HEK293 (cell line): ENCODE measurements at regions not wholly inside any gene's neighbourhood (a gene's known extent, or its start where the extent isn't known, plus 50 kb on each side); places are given as distances from the start of the nearest gene placed in this dataset.

ENCODE experiments used
- CTCF ChIA-PET: fragments of 350-600 bp; formaldehyde crosslinking; extraction: SDS; loops from one replicate; lab custom pipeline; 2021; ENCODE audit warnings: antibody characterized with exemption; lab: Yijun Ruan, JAX
- POLR2A ChIA-PET: fragments of 300-600 bp; formaldehyde crosslinking; extraction: SDS; loops from one replicate; lab custom pipeline; 2020; ENCODE audit warnings: antibody characterized with exemption, inconsistent platforms; lab: Yijun Ruan, JAX
- H3K27ac ChIP-seq: fragments of 200-500 bp; sonication (Bioruptor generic); 2 replicates; pipeline ENCODE4 v1.5.1; 2014; ENCODE audit warnings: low read depth, low read length, control low read depth, inconsistent platforms; ENCODE audit errors: extremely low read depth
- H3K36me3 ChIP-seq, 2 experiments: fragments of 200-500 bp in 1 of 2; sonication (Bioruptor generic) in 1 of 2; 1 replicate in 1 of 2; 2 replicates in 1 of 2; pipeline ENCODE4 v1.5.1; 2014 to 2017; ENCODE audit warnings: inconsistent platforms in 2 of 2, low read length in 2 of 2; ENCODE audit not compliant: control insufficient read depth in 2 of 2, insufficient read depth in 1 of 2
- H3K4me1 ChIP-seq: fragments of 200-500 bp; sonication (Bioruptor generic); 2 replicates; pipeline ENCODE4 v1.5.1; 2014; ENCODE audit warnings: mild to moderate bottlenecking, low read length, inconsistent platforms; ENCODE audit not compliant: control insufficient read depth, insufficient read depth
- H3K4me3 ChIP-seq: 2 replicates; pipeline ENCODE4 v1.5.1; 2011; ENCODE audit warnings: low read depth, mild to moderate bottlenecking, control low read depth, low read length, moderate library complexity
- H3K9me3 ChIP-seq: fragments of 200-500 bp; sonication (Bioruptor generic); 2 replicates; pipeline ENCODE4 v1.5.1; 2014; ENCODE audit warnings: low read depth, low read length, inconsistent platforms; ENCODE audit not compliant: control insufficient read depth, insufficient read depth
- BCL6B ChIP-seq: fragments of 450-650 bp; formaldehyde crosslinking; IDR thresholded peaks from 2 replicates; pipeline ENCODE4 v1.5.1; 2017; ENCODE audit warnings: missing biosample characterization, missing genetic modification characterization
- KLF10 ChIP-seq: fragments of 450-650 bp; IDR thresholded peaks from 2 replicates; pipeline ENCODE4 v1.5.1; 2018; ENCODE audit warnings: missing biosample characterization, mild to moderate bottlenecking, missing genetic modification characterization
- PRDM6 ChIP-seq: fragments of 450-650 bp; formaldehyde crosslinking; IDR thresholded peaks from 2 replicates; pipeline ENCODE4 v1.5.1; 2017; ENCODE audit warnings: missing biosample characterization, missing genetic modification characterization
- SCRT2 ChIP-seq: fragments of 450-650 bp; formaldehyde crosslinking; IDR thresholded peaks from 2 replicates; pipeline ENCODE4 v1.5.1; 2016; ENCODE audit warnings: missing biosample characterization, missing genetic modification characterization
- TSHZ1 ChIP-seq: fragments of 450-650 bp; formaldehyde crosslinking; IDR thresholded peaks from 2 replicates; pipeline ENCODE4 v1.5.1; 2016; ENCODE audit warnings: missing biosample characterization, missing genetic modification characterization, borderline replicate concordance
- ZBTB11 ChIP-seq: fragments of 450-650 bp; formaldehyde crosslinking; conservative IDR thresholded peaks from 2 replicates; pipeline ENCODE4 v1.5.1; 2016; ENCODE audit warnings: low read depth, missing biosample characterization, missing genetic modification characterization
- ZFHX2 ChIP-seq: fragments of 450-650 bp; formaldehyde crosslinking; conservative IDR thresholded peaks from 2 replicates; pipeline ENCODE4 v1.5.1; 2016; ENCODE audit warnings: missing biosample characterization, missing genetic modification characterization
- ZFP3 ChIP-seq: fragments of 450-650 bp; formaldehyde crosslinking; IDR thresholded peaks from 2 replicates; pipeline ENCODE4 v1.5.1; 2016; ENCODE audit warnings: low read depth, missing biosample characterization, missing genetic modification characterization
- ZNF148 ChIP-seq: fragments of 450-650 bp; formaldehyde crosslinking; IDR thresholded peaks from 2 replicates; pipeline ENCODE4 v1.5.0; 2017; ENCODE audit warnings: missing biosample characterization, missing genetic modification characterization, borderline replicate concordance
- ZNF266 ChIP-seq: fragments of 450-650 bp; formaldehyde crosslinking; IDR thresholded peaks from 2 replicates; pipeline ENCODE4 v1.5.1; 2016; ENCODE audit warnings: missing biosample characterization, missing genetic modification characterization, low read depth
- ZNF398 ChIP-seq: fragments of 450-650 bp; formaldehyde crosslinking; IDR thresholded peaks from 2 replicates; pipeline ENCODE4 v1.5.1; 2017; ENCODE audit warnings: missing biosample characterization, missing genetic modification characterization
- ZNF404 ChIP-seq: fragments of 450-650 bp; formaldehyde crosslinking; IDR thresholded peaks from 2 replicates; pipeline ENCODE4 v1.5.1; 2017; ENCODE audit warnings: missing biosample characterization, missing genetic modification characterization
- ZNF433 ChIP-seq: fragments of 450-650 bp; formaldehyde crosslinking; IDR thresholded peaks from 2 replicates; pipeline ENCODE4 v1.5.1; 2016; ENCODE audit warnings: missing biosample characterization, missing genetic modification characterization, low read depth
- ZNF473 ChIP-seq: fragments of 450-650 bp; formaldehyde crosslinking; IDR thresholded peaks from 2 replicates; pipeline ENCODE4 v1.5.1; 2017; ENCODE audit warnings: missing biosample characterization, missing genetic modification characterization
- ZNF521 ChIP-seq: fragments of 450-650 bp; formaldehyde crosslinking; IDR thresholded peaks from 2 replicates; pipeline ENCODE4 v1.5.1; 2017; ENCODE audit warnings: missing biosample characterization, mild to moderate bottlenecking, missing genetic modification characterization
- ZNF585B ChIP-seq: fragments of 450-650 bp; formaldehyde crosslinking; IDR thresholded peaks from 2 replicates; pipeline ENCODE4 v1.5.1; 2016; ENCODE audit warnings: missing biosample characterization, missing genetic modification characterization
- ZNF621 ChIP-seq: fragments of 450-650 bp; formaldehyde crosslinking; IDR thresholded peaks from 2 replicates; pipeline ENCODE4 v1.5.1; 2017; ENCODE audit warnings: missing biosample characterization, missing genetic modification characterization
- ZNF830 ChIP-seq: fragments of 450-650 bp; IDR thresholded peaks from 2 replicates; pipeline ENCODE4 v1.5.0; 2018; ENCODE audit warnings: missing biosample characterization, missing genetic modification characterization, low read depth, mild to moderate bottlenecking, moderate library complexity

- Histone ChIP-seq H3K4me3 (no peak overlapping the region), H3K27ac (no peak overlapping the region), H3K4me1 (peaks cover 5% of the 10 kb centered on the region), H3K9me3 (no peaks in the 10 kb centered on the region), H3K36me3 (no peaks in the 10 kb centered on the region)
- no peak for TF ChIP-seq ZNF830
- CTCF ChIA-PET = interaction anchor here (0.7 kb wide), 1 partner anchor 134 kb away, joined by 3 read pairs; no protein-coding TSS in a partner anchor
- POLR2A ChIA-PET = no interaction called here
Observed at GRCh38 chr14:34232790-34233189, 229.2 kb downstream of the SPTSSA start.

- no peak overlapping the region for H3K27ac ChIP-seq
- no peaks in the 10 kb centered on the region for H3K36me3 ChIP-seq
- TF ChIP-seq ZNF398 (no peak), ZFHX2 (tag by site-specific recombination) (no peak), ZNF404 (no peak), ZNF521 (tag by site-specific recombination) (no peak), BCL6B (tag by site-specific recombination) (no peak), KLF10 (tag by site-specific recombination) (no peak), SCRT2 (tag by site-specific recombination) (no peak), ZNF621 (no peak), ZNF433 (no peak), ZFP3 (no peak), ZNF266 (no peak), ZBTB11 (no peak), ZNF585B (tag by site-specific recombination) (no peak), PRDM6 (no peak), TSHZ1 (tag by site-specific recombination) (no peak), ZNF473 (tag by site-specific recombination) (no peak), ZNF148 (no peak)
- TF ChIP-seq, all 188 proteins: peak for 0
- Histone ChIP-seq H3K4me3 (no peak overlapping the region), H3K9me3 (no peaks in the 10 kb centered on the region), H3K4me1 (no peaks in the 10 kb centered on the region; the same call in 1 of the 2 replicates)
- ChIA-PET CTCF (interaction anchor here (0.5 kb wide), 1 partner anchor 176 kb away, joined by 3 read pairs; no protein-coding TSS in a partner anchor), POLR2A (no interaction called here)
Observed at GRCh38 chr14:34231626-34232025, 230.4 kb downstream of the SPTSSA start.
